HepG2 (cell line): ENCODE measurements at regions not wholly inside any gene's neighbourhood (a gene's known extent, or its start where the extent isn't known, plus 50 kb on each side); places are given as distances from the start of the nearest gene placed in this dataset.

Experiments
- ATAC-seq: fragments of 200-7000 bp; cut with Tn5 transposase; 3 replicates; pipeline ENCODE4 v1.9.1; 2020; ENCODE audit warnings: mild to moderate bottlenecking, moderate library complexity
- BruUV-seq: library from RNA; stranded (reverse); fragments of 400-500 nt; replicated peaks from 2 replicates; lab custom pipeline; 2021; lab: Mats Ljungman, UMichigan
- CTCF ChIA-PET: fragments of 300-600 bp; formaldehyde crosslinking; extraction: SDS; loops from one replicate; lab custom pipeline; 2021; ENCODE audit warnings: low total read pairs, inconsistent platforms, low intra/inter-chr PET ratio; lab: Yijun Ruan, JAX
- POLR2A ChIA-PET: fragments of 350-600 bp; sonication (Branson Sonifier 250); formaldehyde crosslinking; loops from one replicate; lab custom pipeline; 2020; ENCODE audit warnings: antibody characterized with exemption, inconsistent platforms; lab: Yijun Ruan, JAX
- DNase-seq: peaks from one replicate; pipeline ENCODE4 v3.0.0-alpha.2; 2015; ENCODE audit warnings: low spot score
- FAIRE-seq: peaks from 3 replicates; lab custom pipeline; 2011; peaks lifted over from hg19 to GRCh38; lab: Jason Lieb, UNC
- H2AFZ ChIP-seq: one replicate; pipeline ENCODE4 v1.6.1; 2011; ENCODE audit warnings: low read length, inconsistent platforms
- H3K27ac ChIP-seq: fragments of 300-600 bp; 3 replicates; pipeline ENCODE4 v1.8.0; 2011; ENCODE audit warnings: mixed run types, mild to moderate bottlenecking, mixed read lengths, low read length, inconsistent platforms; ENCODE audit not compliant: insufficient read depth; ENCODE audit errors: extremely low read length
- H3K27me3 ChIP-seq, 2 experiments: fragments of 200-600 bp in 1 of 2; 2 replicates in 1 of 2; 3 replicates in 1 of 2; pipeline versions ENCODE4 v1.6.0 to v1.8.0; 2011; ENCODE audit warnings: low read length in 2 of 2, mild to moderate bottlenecking in 2 of 2, moderate library complexity in 2 of 2, inconsistent platforms in 1 of 2; ENCODE audit not compliant: insufficient read depth in 2 of 2, control insufficient read depth in 1 of 2
- H3K36me3 ChIP-seq, 2 experiments: fragments of 200-600 bp in 1 of 2; replicated peaks in 1 of 2; 2 replicates in 1 of 2; 3 replicates in 1 of 2; pipeline versions ENCODE4 v1.5.1 to v1.8.0; 2011; ENCODE audit warnings: low read length in 2 of 2, inconsistent platforms in 1 of 2; ENCODE audit not compliant: insufficient read depth in 2 of 2, control insufficient read depth in 1 of 2
- H3K4me1 ChIP-seq: 2 replicates; pipeline ENCODE4 v1.5.1; 2012; ENCODE audit warnings: low read length, inconsistent platforms; ENCODE audit not compliant: insufficient read depth
- H3K4me2 ChIP-seq: 2 replicates; pipeline ENCODE4 v1.6.0; 2011; ENCODE audit warnings: low read depth, low read length, inconsistent platforms
- H3K4me3 ChIP-seq, 3 experiments: fragments of 200-600 bp in 1 of 3; sonication (generic), shearing (Covaris generic) in 1 of 3; replicated peaks in 1 of 3; 2 replicates each; pipeline ENCODE4 v1.5.1; 2011 to 2016; ENCODE audit warnings: low read length in 3 of 3, inconsistent platforms in 2 of 3, low read depth in 2 of 3, mild to moderate bottlenecking in 2 of 3, control low read depth in 1 of 3, mixed read lengths in 1 of 3; ENCODE audit not compliant: insufficient read depth in 1 of 3
- H3K79me2 ChIP-seq: one replicate; pipeline ENCODE4 v1.6.1; 2011; ENCODE audit warnings: low read length, inconsistent platforms; ENCODE audit not compliant: insufficient read depth
- H3K9ac ChIP-seq: 2 replicates; pipeline ENCODE4 v1.6.0; 2011; ENCODE audit warnings: mild to moderate bottlenecking, low read depth, low read length, inconsistent platforms; ENCODE audit not compliant: insufficient read depth
- H3K9me3 ChIP-seq: 2 replicates; pipeline ENCODE4 v1.5.1; 2012; ENCODE audit warnings: mild to moderate bottlenecking, low read length
- H4K20me1 ChIP-seq: 2 replicates; pipeline ENCODE4 v1.6.0; 2011; ENCODE audit warnings: inconsistent platforms, mild to moderate bottlenecking, low read length, moderate library complexity; ENCODE audit not compliant: insufficient read depth
- AHR ChIP-seq: IDR thresholded peaks from 2 replicates; pipeline ENCODE4 v1.6.1; 2018; ENCODE audit warnings: missing genetic modification reagents, missing compliant biosample characterization
- ATF1 ChIP-seq: IDR thresholded peaks from 2 replicates; pipeline ENCODE4 v1.6.1; 2016; ENCODE audit warnings: mild to moderate bottlenecking, control low read depth
- ATF7 ChIP-seq, 2 experiments: fragments of 450-650 bp in 1 of 2; sonication (generic) in 1 of 2; formaldehyde crosslinking in 1 of 2; IDR thresholded peaks; 2 replicates each; pipeline versions ENCODE4 v1.4.0 to v1.6.1; 2016 to 2020; ENCODE audit warnings: antibody characterized with exemption in 1 of 2, mild to moderate bottlenecking in 1 of 2, missing genetic modification reagents in 1 of 2
- CREB1 ChIP-seq, 2 experiments: fragments of 450-650 bp in 1 of 2; IDR thresholded peaks; 2 replicates each; pipeline ENCODE4 v1.6.1; 2016 to 2017; ENCODE audit warnings: control low read depth in 1 of 2, mild to moderate bottlenecking in 1 of 2, missing compliant biosample characterization in 1 of 2, missing genetic modification characterization in 1 of 2
- ETV5 ChIP-seq: IDR thresholded peaks from 2 replicates; pipeline ENCODE4 v1.6.1; 2018; ENCODE audit warnings: missing biosample characterization, missing genetic modification reagents, inconsistent platforms, borderline replicate concordance
- KLF15 ChIP-seq: sonication (generic); formaldehyde crosslinking; IDR thresholded peaks from 2 replicates; pipeline ENCODE4 v1.8.1; 2023; ENCODE audit warnings: borderline replicate concordance, mild to moderate bottlenecking, inconsistent platforms, missing genetic modification reagents, mixed read lengths
- KLF16 ChIP-seq, 2 experiments: sonication (generic) in 1 of 2; formaldehyde crosslinking in 1 of 2; IDR thresholded peaks; 2 replicates each; pipeline versions ENCODE4 v1.6.1 to v1.8.0; 2016 to 2023; ENCODE audit warnings: missing genetic modification reagents in 2 of 2, missing compliant biosample characterization in 1 of 2
- MAFF ChIP-seq: IDR thresholded peaks from 2 replicates; pipeline ENCODE4 v1.6.1; 2011; ENCODE audit warnings: low read depth, low read length, improper control_type of control experiment
- MAFK ChIP-seq, 2 experiments: IDR thresholded peaks in 1 of 2; conservative IDR thresholded peaks in 1 of 2; 2 replicates each; pipeline ENCODE4 v1.6.1; 2011; ENCODE audit warnings: improper control_type of control experiment in 2 of 2, low read length in 2 of 2
- MED13 ChIP-seq: sonication (generic); formaldehyde crosslinking; IDR thresholded peaks from 2 replicates; pipeline ENCODE4 v1.5.0; 2020; ENCODE audit warnings: missing genetic modification reagents
- MYC ChIP-seq: sonication (generic); formaldehyde crosslinking; IDR thresholded peaks from 2 replicates; pipeline ENCODE4 v1.9.0; 2021; ENCODE audit warnings: missing genetic modification reagents, borderline replicate concordance
- MZF1 ChIP-seq: sonication (generic); formaldehyde crosslinking; IDR thresholded peaks from 2 replicates; pipeline ENCODE4 v1.8.1; 2023; ENCODE audit warnings: mild to moderate bottlenecking, missing genetic modification reagents, borderline replicate concordance
- NR2F6 ChIP-seq, 2 experiments: IDR thresholded peaks; 2 replicates each; pipeline ENCODE4 v1.6.1; 2016; ENCODE audit warnings: antibody characterized with exemption in 1 of 2, mild to moderate bottlenecking in 1 of 2
- RARA ChIP-seq: IDR thresholded peaks from 2 replicates; pipeline ENCODE4 v1.6.1; 2016; ENCODE audit warnings: missing genetic modification reagents, missing compliant biosample characterization
- RFX1 ChIP-seq: fragments of 450-650 bp; IDR thresholded peaks from 2 replicates; pipeline ENCODE4 v1.6.1; 2017
- SMARCE1 ChIP-seq: fragments of 450-650 bp; IDR thresholded peaks from 2 replicates; pipeline ENCODE4 v1.6.1; 2017; ENCODE audit warnings: borderline replicate concordance
- SRSF4 ChIP-seq: fragments of 200-400 bp; formaldehyde crosslinking; IDR thresholded peaks from one replicate; pipeline ENCODE4 v1.6.1; 2018; ENCODE audit warnings: mild to moderate bottlenecking, low read depth, low read length, moderate library complexity; ENCODE audit not compliant: poor library complexity, severe bottlenecking
- U2AF2 ChIP-seq: fragments of 200-400 bp; formaldehyde crosslinking; IDR thresholded peaks from 2 replicates; pipeline ENCODE4 v1.6.1; 2017; ENCODE audit warnings: low read depth, mild to moderate bottlenecking, low read length
- YY1 ChIP-seq: IDR thresholded peaks from 2 replicates; pipeline ENCODE4 v1.6.1; 2011; ENCODE audit warnings: low read length, low read depth, moderate library complexity, mild to moderate bottlenecking; ENCODE audit not compliant: insufficient read depth, insufficient replicate concordance
- ZBTB7B ChIP-seq: sonication (generic); formaldehyde crosslinking; IDR thresholded peaks from 2 replicates; pipeline ENCODE4 v1.4.0; 2020; ENCODE audit warnings: missing genetic modification reagents
- ZFX ChIP-seq: sonication (generic); formaldehyde crosslinking; IDR thresholded peaks from 2 replicates; pipeline ENCODE4 v1.4.0; 2020; ENCODE audit warnings: mild to moderate bottlenecking, low read depth, missing genetic modification reagents, moderate library complexity
- ZNF30 ChIP-seq: sonication (generic); formaldehyde crosslinking; IDR thresholded peaks from 2 replicates; pipeline ENCODE4 v1.5.0; 2020; ENCODE audit warnings: mild to moderate bottlenecking, missing genetic modification reagents
- ZNF331 ChIP-seq: sonication (generic); formaldehyde crosslinking; IDR thresholded peaks from 2 replicates; pipeline ENCODE4 v1.4.0; 2020; ENCODE audit warnings: missing genetic modification reagents
- WGBS: methylation state at CpG from one replicate; pipeline ENCODE4 v1.1.6; 2017; ENCODE audit warnings: low lambda C conversion rate; 5-methylcytosine and 5-hydroxymethylcytosine counted together
- in situ Hi-C: cut with HindIII; loops from 2 replicates; pipeline ENCODE4 v1.10.0; 2017; ENCODE audit warnings: low pct_unique_long_range_greater_than_20kb; ENCODE audit not compliant: extremely low pct_ligation_motif_present
- intact Hi-C: fragments of 100-400 bp; cut with micrococcal nuclease; formaldehyde crosslinking; loops from one replicate; pipeline ENCODE4 v1.10.0; 2022; ENCODE audit not compliant: unreplicated experiment

- Histone ChIP-seq H2AFZ (no peak overlapping the region), H3K27ac (no peak overlapping the region), H3K9ac (no peak overlapping the region), H3K9me3 (no peaks in the 10 kb centered on the region), H3K4me2 (no peak overlapping the region), H3K4me3 (no peak overlapping the region), H3K36me3 (no peaks in the 10 kb centered on the region), H3K27me3 (peaks cover 8 to 31% of the 10 kb centered on the region in 2 experiments; a peak in 3 of 5 replicates), H3K79me2 (no peaks in the 10 kb centered on the region), H3K4me1 (no peaks in the 10 kb centered on the region), H4K20me1 (no peaks in the 10 kb centered on the region)
- BruUV-seq: no TSS peak
- DNase-seq (no peak), ATAC-seq (no peak), FAIRE-seq (no peak)
- CTCF ChIA-PET: no interaction called here
- in situ Hi-C loops (no loop called here), intact Hi-C loops (no loop called here)
- TF ChIP-seq U2AF2 (no peak), RFX1 (no peak)
- 67% methylated on average over 1 of the region's 5 CpGs for WGBS
- POLR2A ChIA-PET: no interaction called here
Observed at GRCh38 chr15:66963084-66963483, 102.3 kb upstream of the SMAD3 start.

- intact Hi-C loops: no loop called here
- FAIRE-seq (no peak), DNase-seq (no peak), ATAC-seq (no peak)
- Histone ChIP-seq H2AFZ (no peak overlapping the region), H3K27me3 (peaks cover 8 to 31% of the 10 kb centered on the region in 2 experiments; a peak in 3 of 5 replicates), H3K9me3 (no peaks in the 10 kb centered on the region), H3K4me1 (no peaks in the 10 kb centered on the region), H3K4me3 (no peak overlapping the region), H3K79me2 (no peaks in the 10 kb centered on the region), H3K4me2 (no peak overlapping the region), H3K27ac (no peak overlapping the region), H4K20me1 (no peaks in the 10 kb centered on the region), H3K9ac (no peak overlapping the region), H3K36me3 (no peaks in the 10 kb centered on the region)
- WGBS: 86% methylated on average over 1 of the region's 1 CpG
- CTCF ChIA-PET: no interaction called here
- BruUV-seq: no TSS peak
- in situ Hi-C loops: no loop called here
- POLR2A ChIA-PET: no interaction called here
- TF ChIP-seq MAFK (conservative IDR thresholded peaks at IDR 0.05 in 1 of 2, IDR thresholded peaks at IDR 0.05 in 1 of 2; ENCODE audit: low read length in 2 of 2): peak in 1 of 2 experiments; percentile 49; a peak in 2 of 4 replicates
- peak; percentile 71 for TF ChIP-seq CREB1 (IDR thresholded peaks at IDR 0.05)
- TF ChIP-seq CREB1 (CRISPR knock-in tag; IDR thresholded peaks at IDR 0.05): no peak
- no peak for TF ChIP-seq NR2F6 (IDR thresholded peaks at IDR 0.05)
- TF ChIP-seq NR2F6 (CRISPR knock-in tag; IDR thresholded peaks at IDR 0.05): no peak
- no peak for TF ChIP-seq MZF1 (CRISPR knock-in tag)
- TF ChIP-seq MYC (CRISPR knock-in tag): no peak
- no peak for TF ChIP-seq ZNF30 (CRISPR knock-in tag)
- TF ChIP-seq MED13: no peak
- TF ChIP-seq KLF15 (CRISPR knock-in tag): no peak
- TF ChIP-seq SMARCE1: no peak
- no peak for TF ChIP-seq AHR (CRISPR knock-in tag)
- TF ChIP-seq ATF1 (CRISPR knock-in tag): no peak
- TF ChIP-seq KLF16 (CRISPR knock-in tag; IDR thresholded peaks at IDR 0.05): no peak
- no peak for TF ChIP-seq SRSF4
- TF ChIP-seq YY1: no peak
- TF ChIP-seq ETV5: no peak
- no peak for TF ChIP-seq ZNF331 (CRISPR knock-in tag)
- TF ChIP-seq RARA (CRISPR knock-in tag): no peak
- no peak for TF ChIP-seq ZFX (CRISPR knock-in tag)
- TF ChIP-seq ATF7 (IDR thresholded peaks at IDR 0.05): peak; percentile 93
- TF ChIP-seq ATF7 (CRISPR knock-in tag; IDR thresholded peaks at IDR 0.05): no peak
- TF ChIP-seq MAFF: peak; percentile 43; the same call in 1 of the 2 replicates
- no peak for TF ChIP-seq ZBTB7B (CRISPR knock-in tag)
Observed at GRCh38 chr15:66963710-66964109, 101.7 kb upstream of the SMAD3 start.
